Nucleus accumbens (tissue), 56 donors: ENCODE measurements at regions not wholly inside any gene's neighbourhood (a gene's known extent, or its start where the extent isn't known, plus 50 kb on each side); places are given as distances from the start of the nearest gene placed in this dataset.

ENCODE experiments used
- DNase-seq, 56 donors: peaks; one replicate each; lab custom pipeline; 2025; lab: John Stamatoyannopoulos, UW

GRCh38 chr5:67331296-67331925, 134.8 kb upstream of the CD180 start:
- DNase-seq: no peak

GRCh38 chr5:67319935-67320725, 123.5 kb upstream of the CD180 start:
- no peak for DNase-seq

GRCh38 chr5:67318746-67319145, 122.1 kb upstream of the CD180 start:
- DNase-seq: no peak

GRCh38 chr5:67317603-67318002, 121.0 kb upstream of the CD180 start:
- no peak for DNase-seq

- DNase-seq: no peak
Measured at GRCh38 chr5:67316695-67317094, 120.1 kb upstream of the CD180 start.

GRCh38 chr5:67315082-67315989, 118.7 kb upstream of the CD180 start:
- peak; percentile 14 to 97 (median 84) for DNase-seq

- DNase-seq: no peak
Measured at GRCh38 chr5:67311701-67312100, 115.1 kb upstream of the CD180 start.

GRCh38 chr5:67311208-67311607, 114.6 kb upstream of the CD180 start:
- no peak for DNase-seq

- DNase-seq: no peak
Measured at GRCh38 chr5:67310740-67311139, 114.1 kb upstream of the CD180 start.

GRCh38 chr5:67310169-67310568, 113.6 kb upstream of the CD180 start:
- DNase-seq: no peak

- no peak for DNase-seq
Measured at GRCh38 chr5:67308988-67309688, 112.5 kb upstream of the CD180 start.

- no peak for DNase-seq
Measured at GRCh38 chr5:67306965-67307607, 110.5 kb upstream of the CD180 start.

- no peak for DNase-seq
Measured at GRCh38 chr5:67305913-67306710, 109.5 kb upstream of the CD180 start.

GRCh38 chr5:67305401-67305800, 108.8 kb upstream of the CD180 start:
- DNase-seq: no peak

GRCh38 chr5:67303356-67303755, 106.8 kb upstream of the CD180 start:
- no peak for DNase-seq

- DNase-seq: no peak
Measured at GRCh38 chr5:67301285-67301903, 104.8 kb upstream of the CD180 start.

GRCh38 chr5:67300326-67300725, 103.7 kb upstream of the CD180 start:
- DNase-seq: no peak

- no peak for DNase-seq
Measured at GRCh38 chr5:67299231-67299735, 102.7 kb upstream of the CD180 start.
